NCI-H1930 (cell line): ENCODE measurements at regions not wholly inside any gene's neighbourhood (a gene's known extent, or its start where the extent isn't known, plus 50 kb on each side); places are given as distances from the start of the nearest gene placed in this dataset.
"Not testable (repeated sequence)": the region's sequence is repeated elsewhere in the genome, so short reads cannot be mapped to it uniquely, and the experiment has no call there.

Experiments
- DNase-seq, 2 experiments: peaks; one replicate each; lab custom pipeline; 2025; lab: John Stamatoyannopoulos, UW

GRCh38 chr1:177413982-177414596 lies 243.3 kb downstream of the BRINP2 start:
- no peak for DNase-seq

DNA sequence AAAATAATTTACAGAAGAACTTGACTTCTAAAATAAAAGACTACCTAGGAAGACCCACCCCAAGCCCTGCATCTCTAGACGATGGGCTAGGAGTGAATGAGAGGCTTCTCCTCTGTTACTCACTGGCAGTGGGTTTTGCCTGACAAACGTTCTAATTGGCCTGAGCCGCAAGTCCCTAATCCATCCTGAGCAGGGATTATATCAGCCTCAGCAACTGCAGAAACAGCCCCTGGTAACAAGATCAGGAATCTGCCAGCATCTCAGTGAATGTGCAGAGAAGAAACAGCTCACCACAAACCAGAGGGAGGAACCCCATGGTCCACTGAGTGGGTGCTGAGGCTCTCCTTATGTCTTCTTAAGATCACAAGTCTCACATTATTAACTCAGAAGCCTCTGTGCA lies 240.6 kb downstream of the BRINP2 start:
- DNase-seq = no peak

DNA sequence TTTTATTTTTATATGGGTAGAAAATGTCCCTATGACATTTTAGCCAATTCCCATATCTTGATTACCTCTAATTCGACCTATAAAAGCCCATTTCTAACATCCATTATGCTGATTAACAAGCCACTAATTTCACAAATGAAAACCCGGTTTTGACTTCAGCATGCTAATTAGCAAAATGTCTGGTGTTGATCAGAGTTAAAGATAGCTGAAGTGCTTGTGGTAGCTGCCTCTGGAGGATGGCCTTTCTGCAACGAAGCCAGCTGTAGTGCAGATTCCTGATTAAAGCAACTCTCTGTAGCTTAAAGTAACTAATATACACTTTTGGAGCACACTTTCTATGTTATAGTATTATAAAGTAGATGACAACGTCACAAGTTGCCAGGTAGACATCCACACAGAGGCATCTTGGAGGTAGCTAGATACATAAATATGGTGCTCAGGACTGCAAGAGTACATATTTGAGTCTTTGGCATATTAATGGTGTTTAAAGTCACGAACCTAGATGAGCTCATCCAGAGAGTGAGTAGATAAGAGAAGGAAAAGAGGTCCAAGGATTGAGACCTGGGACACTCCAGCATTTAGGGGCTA lies 239.5 kb downstream of the BRINP2 start:
- DNase-seq = no peak

DNA sequence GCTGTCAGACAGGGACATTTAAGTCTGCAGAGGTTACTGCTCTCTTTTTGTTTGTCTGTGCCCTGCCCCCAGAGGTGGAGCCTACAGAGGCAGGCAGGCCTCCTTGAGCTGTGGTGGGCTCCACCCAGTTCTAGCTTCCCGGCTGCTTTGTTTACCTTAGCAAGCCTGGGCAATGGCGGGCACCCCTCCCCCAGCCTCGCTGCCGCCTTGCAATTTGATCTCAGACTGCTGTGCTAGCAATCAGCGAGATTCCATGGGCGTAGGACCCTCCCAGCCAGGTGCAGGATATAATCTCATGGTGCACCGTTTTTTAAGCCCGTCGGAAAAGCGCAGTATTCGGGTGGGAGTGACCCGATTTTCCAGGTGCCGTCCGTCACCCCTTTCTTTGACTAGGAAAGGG lies 235.6 kb downstream of the BRINP2 start:
- DNase-seq = not testable (repeated sequence)

GRCh38 chr1:177392336-177392735 lies 221.6 kb downstream of the BRINP2 start:
- no peak for DNase-seq

- no peak for DNase-seq
Observed at GRCh38 chr1:177385760-177386698, 215.3 kb downstream of the BRINP2 start.

- no peak for DNase-seq
Observed at GRCh38 chr1:177384461-177384860, 213.7 kb downstream of the BRINP2 start.

- no peak for DNase-seq
Observed at GRCh38 chr1:177383715-177384114, 213.0 kb downstream of the BRINP2 start.

DNA sequence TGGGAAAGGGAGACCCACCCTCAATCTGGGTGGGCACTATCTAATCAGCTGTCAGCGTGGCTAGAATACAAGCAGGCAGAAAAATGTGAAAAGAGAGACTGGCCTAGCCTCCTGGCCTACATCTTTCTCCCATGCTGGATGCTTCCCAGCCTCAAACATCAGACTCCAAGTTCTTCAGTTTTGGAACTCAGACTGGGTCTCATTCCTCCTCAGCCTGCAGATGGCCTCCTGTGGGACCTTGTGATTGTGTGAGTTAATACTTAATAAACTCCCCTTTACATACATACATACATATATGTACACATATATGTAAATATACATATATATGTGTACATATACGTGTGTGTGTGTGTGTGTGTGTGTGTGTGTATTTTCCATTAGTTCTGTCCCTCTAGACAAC lies 207.1 kb downstream of the BRINP2 start:
- no peak for DNase-seq

DNA sequence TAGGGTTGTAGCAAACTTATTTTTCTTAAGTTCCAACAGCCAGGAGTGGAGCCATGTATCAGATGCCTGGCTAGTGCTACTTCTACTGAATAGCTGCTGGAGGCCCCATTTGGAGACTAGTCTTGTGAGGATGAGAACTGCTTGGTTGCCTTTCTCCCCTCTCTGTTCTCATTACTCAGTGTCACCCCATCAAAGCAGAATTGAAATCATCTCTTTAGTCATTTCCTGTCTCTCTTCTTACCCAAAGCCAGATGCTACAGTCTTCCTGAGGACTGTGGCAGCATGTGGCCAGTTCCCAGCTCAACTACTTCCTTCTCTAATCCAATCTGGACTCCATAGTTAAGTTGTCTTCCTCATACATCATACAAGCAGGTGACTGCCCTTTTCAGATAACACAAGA lies 197.5 kb downstream of the BRINP2 start:
- DNase-seq = no peak

DNA sequence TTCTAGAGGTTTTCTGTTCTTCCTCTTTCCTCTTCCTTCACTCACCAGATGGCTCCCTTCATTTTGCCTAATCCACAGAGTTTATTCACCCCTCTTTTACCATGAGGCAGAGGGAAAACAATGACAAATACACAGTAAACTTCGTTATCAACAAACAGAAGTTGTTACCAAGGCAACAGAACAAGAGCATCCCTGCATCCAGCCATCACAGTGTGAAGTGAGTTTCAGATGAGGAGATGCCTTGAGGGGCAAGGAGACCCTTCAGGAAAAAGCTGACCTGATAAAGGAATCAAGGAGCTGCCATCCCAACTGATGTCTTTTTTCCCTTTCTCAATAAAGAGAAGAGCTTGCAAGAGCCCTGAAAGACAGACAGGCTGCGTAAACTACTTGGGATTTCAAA lies 195.3 kb downstream of the BRINP2 start:
- DNase-seq = no peak

GRCh38 chr1:177360791-177361190 lies 190.0 kb downstream of the BRINP2 start:
- DNase-seq = no peak

DNA sequence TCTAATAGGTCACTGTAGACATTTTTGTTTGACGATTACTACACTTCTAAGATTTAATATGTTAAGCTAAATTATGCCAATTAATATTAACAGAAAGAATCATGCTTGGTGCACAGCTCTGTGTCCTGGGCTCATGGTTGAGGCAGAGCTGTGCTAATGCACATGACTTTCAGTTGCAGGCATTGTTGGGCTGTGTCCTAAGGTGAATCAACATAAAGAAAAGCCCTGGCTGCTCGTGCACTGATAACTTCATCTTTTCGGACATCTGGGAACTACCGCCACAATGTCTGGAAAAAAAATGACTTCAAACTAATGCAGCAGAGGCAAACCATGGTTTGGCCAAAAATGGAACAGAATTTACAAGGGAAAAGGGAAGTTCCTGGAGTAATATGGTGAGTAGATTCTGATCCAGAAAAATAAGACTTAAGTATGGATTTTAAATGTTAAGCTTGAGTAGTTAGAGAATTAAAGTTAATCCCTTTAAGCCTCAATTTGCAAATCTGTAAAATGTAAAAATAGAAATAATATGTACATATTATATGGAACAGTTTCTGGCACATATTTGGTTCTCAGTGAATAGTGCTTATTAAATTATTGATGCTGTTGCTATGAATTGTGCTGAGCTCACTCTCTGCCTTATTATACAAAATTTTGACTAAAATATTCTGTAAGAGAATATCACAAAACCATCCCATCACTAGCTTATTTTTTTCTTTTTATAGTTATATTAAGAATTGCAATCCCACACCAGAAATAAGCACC lies 186.1 kb downstream of the BRINP2 start:
- DNase-seq = no peak

DNA sequence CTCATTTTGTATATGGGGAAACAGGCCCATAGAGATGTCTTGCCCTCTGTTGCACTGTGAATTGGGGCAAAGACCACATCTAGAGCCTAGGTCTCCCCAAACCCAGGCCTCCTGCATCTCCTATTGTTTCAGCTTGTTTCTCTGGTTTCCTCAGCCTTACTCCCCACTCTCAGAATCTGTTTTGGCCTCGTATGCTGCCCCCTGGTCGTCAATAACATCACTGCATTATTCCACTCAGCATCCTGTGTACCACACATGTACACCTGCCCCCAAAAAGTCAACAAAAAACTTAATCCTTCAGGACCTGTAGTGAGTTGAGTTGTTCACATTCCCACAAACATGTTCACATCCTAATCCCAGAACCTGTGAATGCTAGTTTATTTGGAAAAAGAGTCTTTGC lies 184.8 kb downstream of the BRINP2 start:
- no peak for DNase-seq

- no peak for DNase-seq
Observed at GRCh38 chr1:177354247-177354646, 183.5 kb downstream of the BRINP2 start.

DNA sequence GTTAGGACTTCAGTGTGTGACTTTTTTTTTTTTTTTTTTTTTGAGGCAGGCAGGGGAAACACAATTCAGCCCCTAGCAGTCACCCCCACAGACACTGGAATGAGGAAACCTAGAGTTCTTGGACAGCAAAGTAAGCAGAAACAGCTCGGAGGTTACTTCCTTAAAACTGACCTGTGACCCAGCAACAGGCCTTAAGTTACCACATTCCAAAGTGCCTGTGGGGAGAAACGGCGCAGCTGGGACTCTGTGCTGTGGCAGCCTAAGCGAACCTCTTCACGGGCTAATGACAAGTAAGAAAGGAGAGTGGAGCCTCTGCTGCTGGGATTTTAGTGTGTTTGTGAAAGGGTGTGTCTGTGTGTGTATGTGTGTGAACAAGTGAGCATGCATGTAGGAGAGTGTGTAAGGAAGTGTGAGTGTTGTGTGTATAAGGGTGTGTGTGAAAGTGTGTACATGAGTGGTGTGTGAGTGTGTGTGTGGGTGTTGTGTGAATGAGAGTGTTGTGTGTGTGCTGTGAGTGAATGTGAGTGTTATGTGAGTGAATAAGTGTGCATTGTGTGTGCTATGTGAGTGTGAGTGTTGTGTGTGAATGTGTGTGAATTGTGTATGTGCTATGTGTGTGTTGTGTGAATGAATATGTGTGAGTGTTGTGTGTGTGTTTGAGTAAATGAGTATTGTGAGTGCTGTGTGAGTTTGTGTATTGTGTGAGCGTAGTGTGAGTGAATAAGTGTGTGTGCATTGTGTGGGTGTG lies 180.8 kb downstream of the BRINP2 start:
- DNase-seq = no peak

DNA sequence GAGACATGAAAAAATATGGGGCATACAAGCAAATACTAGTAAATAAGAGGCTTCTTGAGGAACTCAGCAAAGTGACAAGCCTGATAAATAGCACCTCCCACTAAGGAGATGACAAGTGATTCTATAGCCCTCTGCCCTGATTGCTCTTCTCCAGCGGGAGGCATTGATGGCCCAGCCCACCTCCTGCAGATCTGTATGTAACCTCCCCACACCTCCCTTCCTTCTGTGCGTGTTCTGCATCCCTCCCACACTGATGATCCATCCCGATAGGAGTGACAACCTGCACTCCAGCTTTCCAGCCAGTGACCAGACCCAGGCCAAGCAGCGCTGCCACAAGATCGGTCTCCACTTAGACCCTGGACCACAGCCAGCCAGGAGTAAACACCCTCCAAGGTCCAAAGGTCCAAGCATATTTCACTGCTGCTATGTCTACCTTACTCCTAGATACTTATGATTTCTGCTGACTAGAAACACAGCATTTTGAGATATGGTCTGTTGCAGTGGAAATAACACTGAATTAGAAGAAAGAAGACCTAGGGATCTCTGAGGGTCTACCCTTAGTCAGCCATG lies 176.1 kb downstream of the BRINP2 start:
- no peak for DNase-seq

- no peak for DNase-seq
Observed at GRCh38 chr1:177343445-177343844, 172.7 kb downstream of the BRINP2 start.

DNA sequence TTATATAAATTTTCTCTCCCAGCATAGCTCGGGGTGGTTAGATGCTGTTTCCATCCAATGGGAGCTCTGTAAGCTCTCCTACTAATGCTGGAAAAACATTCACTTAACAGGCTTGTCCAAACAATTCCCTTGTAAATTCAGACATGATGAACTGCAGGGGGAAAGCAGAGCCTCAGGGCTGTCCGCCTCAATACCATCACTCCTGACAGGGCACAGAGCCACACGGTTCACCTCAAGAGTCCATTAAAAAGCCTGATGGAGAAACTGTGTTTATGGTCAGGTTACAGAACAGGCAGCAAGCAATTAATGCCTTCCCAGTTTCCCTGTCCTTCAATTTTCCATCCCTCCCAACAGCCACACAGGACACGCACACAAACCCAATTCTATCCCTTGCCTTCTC lies 171.0 kb downstream of the BRINP2 start:
- no peak for DNase-seq

DNA sequence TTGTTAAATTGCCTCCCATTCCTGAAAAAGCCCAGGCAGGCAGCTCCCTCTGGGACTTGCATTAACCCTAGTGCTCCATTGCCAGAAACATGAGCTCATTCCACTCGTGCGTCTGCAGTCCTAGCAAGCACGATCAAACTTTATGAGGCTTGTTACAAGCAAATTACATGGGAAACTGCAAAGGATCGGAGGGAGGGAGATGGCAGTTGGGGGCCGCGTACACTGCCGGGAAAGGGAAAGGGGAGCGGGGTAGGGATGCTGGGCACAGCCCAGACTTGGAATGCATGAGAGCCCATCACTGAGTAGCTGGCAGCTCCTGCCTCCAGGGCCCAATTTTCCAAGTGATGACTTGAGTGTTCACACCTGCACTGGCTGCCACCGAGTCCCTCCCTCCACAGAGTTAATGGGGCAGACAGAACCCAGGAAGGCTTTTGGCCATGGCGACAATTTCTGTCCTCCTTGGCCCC lies 169.9 kb downstream of the BRINP2 start:
- no peak for DNase-seq

DNA sequence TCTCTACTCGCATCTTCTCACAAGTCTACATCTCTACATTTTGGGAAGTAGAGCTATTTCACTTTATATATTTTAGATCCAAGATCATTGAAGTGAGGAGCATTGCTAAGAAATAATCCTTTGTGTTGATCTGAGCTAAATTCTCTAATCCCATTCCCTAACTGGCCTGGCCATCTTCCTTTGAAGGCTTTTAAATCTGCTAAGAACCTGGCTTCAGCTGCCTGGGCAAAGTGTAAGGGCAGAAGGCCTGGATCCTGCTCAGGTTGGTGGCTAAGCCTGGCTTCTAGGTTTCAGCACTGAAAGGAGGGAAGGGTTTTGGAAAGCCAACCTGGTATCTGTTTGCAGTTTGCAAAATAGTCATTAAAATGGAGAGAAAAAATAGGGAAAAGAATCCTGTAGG lies 167.6 kb downstream of the BRINP2 start:
- no peak for DNase-seq
